Activated T-cell treated with anti-CD3 and anti-CD28 coated beads, Interleukin-2, amount 50 U/mL, for 1 hour (primary cell): ENCODE measurements at regions not wholly inside any gene's neighbourhood (a gene's known extent, or its start where the extent isn't known, plus 50 kb on each side); places are given as distances from the start of the nearest gene placed in this dataset.
"Not testable (repeated sequence)": the region's sequence is repeated elsewhere in the genome, so short reads cannot be mapped to it uniquely, and the experiment has no call there.

ENCODE experiments used
- DNase-seq: peaks from one replicate; pipeline ENCODE4 v3.0.0-alpha.2; 2020

- not testable (repeated sequence) for DNase-seq
Observed at GRCh38 chr17:14518919-14519318, 218.0 kb downstream of the HS3ST3B1 start.

GRCh38 chr17:14514973-14515372 is 214.1 kb downstream of the HS3ST3B1 start:
- no peak for DNase-seq

DNA sequence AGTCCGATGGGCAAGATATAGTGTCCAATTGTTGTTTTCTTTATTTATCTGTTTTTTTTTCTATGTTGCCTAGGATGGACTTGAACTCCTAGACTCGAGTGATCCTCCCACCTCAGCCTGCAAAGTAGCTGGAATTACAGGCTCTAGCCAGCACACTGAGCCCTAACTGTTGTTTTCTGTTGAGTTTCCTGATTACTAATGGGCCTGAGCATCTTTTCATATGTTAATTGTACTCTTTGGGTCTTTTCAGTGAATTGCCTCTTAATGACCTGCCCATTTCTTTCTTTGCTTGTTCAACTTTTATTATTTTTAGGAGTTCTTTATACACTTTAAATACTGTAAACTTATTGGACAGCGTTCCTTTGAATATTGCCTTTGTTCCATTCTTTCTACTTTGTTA is 213.0 kb downstream of the HS3ST3B1 start:
- DNase-seq = no peak

GRCh38 chr17:14510136-14510535 is 209.3 kb downstream of the HS3ST3B1 start:
- no peak for DNase-seq

DNA sequence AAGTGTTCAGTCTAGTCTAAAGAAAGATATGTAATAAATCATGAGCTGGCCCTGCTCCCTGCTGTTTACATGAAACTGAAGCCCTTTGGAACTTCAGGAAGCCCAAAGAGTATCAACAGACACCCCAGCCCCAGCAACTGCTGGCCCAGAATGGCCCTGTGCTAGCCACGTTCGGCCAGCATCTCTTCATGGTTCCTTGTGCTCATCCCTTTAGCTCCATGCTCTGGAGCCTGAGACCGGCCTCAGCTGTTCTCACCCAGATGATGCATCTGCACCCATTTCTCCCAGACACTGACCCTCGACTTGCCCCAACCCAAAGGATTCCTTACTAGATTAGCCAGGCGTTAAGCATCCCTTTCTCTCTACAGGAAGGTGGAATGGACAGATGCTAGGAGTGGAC is 207.3 kb downstream of the HS3ST3B1 start:
- no peak for DNase-seq

DNA sequence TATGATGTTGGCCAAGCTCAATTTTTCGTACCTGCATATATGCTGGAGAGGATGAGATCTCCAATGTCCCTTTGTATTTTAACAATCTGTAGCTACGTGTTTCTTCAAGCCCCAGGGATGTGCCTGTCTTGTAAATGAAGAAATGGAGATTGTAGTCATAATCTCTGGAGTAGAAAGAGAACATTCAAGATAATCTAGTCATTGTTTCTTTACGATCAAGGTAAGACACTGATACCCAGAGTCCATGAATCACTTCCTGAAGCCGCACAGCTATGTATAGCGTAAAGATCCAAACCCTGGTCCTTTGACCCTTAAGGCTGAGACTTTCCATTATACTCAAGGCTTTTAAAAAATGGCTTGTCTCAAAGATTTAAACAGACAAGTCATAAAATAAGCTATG is 205.5 kb downstream of the HS3ST3B1 start:
- no peak for DNase-seq

DNA sequence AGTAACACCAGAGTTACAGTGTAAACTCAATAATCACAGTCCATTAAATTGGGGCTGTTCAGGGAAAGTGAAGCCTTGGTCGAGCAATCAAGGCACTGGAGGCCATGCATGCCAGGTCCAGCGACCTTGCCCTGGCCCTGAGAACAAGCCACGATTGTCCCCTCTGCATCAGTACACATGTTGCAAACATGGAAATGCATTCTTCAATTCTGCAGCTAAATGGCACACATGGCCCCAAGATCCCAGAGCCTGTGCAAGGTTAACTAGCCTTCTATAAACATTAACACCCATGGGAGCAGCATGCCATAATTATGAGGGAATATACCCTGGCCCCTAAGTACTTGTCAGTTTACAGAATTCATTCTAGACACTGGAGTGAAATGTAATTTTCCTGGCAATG is 204.7 kb downstream of the HS3ST3B1 start:
- DNase-seq = no peak

DNA sequence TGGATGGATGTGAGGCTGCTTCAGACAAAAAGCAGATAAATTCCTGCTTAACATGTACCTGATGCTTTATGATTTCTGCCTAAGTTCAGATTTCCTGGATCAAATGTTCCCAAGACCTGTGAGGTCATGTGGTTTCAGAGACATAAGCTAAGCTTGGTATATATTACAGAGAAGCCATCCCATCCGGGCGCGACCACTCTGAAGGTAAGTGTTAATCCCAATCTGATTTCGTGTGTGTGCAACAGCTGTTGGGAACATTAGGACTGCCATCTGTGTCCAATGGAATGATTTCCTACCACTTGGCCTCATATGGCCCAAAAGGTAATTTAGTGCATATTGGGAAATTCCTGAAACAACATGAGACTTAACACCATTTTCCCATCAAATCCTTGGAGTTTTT is 199.1 kb downstream of the HS3ST3B1 start:
- no peak for DNase-seq

DNA sequence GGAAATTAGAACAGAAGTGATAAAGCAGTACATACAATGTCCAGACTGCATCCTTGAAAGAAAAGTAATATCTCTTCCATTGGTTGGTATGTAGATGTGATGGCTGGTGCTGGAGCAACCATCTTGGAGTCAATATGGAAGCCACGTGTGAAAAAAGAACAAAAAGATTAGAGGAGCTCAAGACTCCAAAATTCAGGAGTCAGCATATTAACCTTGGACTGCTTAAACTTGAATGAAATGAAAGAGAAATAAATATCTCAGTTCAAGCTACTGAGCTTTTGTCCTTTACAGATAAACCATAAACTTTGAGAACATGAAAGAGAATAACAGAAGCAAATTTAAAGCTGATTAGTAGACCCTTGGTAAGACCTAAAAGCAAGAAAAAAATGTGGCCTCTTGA is 197.9 kb downstream of the HS3ST3B1 start:
- no peak for DNase-seq

DNA sequence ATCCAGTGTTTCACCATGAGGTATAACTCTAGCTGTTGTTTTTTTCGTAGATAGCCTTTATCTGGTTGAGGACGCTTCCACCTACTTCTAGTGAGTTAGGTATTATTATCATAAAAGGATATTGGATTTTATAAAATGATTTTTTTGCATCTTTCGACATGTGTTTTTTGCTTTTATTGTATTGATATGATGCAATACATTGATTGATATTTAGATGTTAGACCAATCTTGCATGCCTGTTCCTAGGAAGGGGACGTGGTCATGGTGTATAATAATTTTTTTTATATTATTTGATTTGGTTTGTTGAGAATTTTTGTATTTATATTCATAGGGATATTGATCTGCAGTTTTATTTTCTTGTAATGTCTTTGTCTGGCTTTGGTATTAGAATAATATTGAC is 193.3 kb downstream of the HS3ST3B1 start:
- DNase-seq = no peak

DNA sequence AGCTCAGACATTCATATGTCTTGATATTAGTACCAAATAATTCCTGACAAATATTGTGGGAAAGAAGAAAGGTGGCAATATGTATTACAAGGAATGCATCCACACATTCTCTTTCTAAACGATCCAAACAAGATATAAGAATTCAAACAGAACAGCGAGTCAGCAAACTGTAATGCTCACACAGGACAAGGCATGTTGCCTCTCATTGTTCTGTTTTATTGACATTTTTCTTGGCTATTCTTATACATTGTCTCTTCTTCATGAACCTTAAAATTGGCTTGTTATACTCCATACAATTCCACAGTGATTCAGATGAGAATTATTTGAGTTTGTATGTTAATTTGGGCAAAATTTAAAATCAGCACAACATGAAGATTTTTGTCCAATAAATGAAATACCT is 189.1 kb downstream of the HS3ST3B1 start:
- DNase-seq = no peak

- DNase-seq = no peak
Observed at GRCh38 chr17:14488958-14489550, 188.2 kb downstream of the HS3ST3B1 start.

DNA sequence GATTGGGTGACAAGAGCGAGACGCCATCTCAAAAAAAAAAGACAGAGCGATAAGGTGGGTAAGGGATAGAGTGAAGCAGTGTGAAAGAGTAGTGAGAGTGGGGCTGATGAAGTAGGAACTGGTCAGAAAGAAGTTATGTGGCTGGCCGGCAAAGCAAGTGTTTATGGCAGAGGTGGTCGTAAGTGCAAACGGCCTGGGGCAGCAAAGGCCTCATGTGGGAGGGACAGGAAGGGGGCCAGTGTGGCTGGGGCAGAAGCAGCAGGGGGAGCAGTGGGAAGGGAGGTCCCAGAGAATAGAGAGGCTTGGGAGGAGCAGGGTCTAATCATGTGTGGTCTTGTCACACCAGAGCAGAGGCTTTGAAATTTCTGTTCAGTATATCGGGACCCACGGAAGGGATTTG is 186.2 kb downstream of the HS3ST3B1 start:
- DNase-seq = no peak

GRCh38 chr17:14482715-14483114 is 181.8 kb downstream of the HS3ST3B1 start:
- DNase-seq = no peak

DNA sequence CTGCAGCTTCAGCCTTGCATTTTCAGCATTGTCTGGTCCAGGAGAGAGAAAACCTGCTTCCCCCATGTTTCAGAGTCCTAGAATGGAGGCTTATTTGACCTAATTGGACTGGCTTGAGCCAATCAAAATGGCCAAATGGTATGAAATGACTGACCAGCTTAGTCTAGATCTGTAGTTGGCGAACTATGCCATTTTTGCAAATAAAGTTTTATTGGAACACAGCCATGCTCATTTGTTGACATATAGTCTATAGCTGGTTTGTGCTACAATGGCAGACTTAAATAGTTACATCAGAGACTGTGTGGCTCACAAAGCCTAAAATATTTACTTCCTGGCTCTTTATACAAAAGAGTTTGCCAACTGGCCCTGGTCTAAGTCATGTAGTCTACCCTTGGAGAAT is 180.8 kb downstream of the HS3ST3B1 start:
- DNase-seq = no peak

GRCh38 chr17:14474591-14474990 is 173.7 kb downstream of the HS3ST3B1 start:
- DNase-seq = no peak

DNA sequence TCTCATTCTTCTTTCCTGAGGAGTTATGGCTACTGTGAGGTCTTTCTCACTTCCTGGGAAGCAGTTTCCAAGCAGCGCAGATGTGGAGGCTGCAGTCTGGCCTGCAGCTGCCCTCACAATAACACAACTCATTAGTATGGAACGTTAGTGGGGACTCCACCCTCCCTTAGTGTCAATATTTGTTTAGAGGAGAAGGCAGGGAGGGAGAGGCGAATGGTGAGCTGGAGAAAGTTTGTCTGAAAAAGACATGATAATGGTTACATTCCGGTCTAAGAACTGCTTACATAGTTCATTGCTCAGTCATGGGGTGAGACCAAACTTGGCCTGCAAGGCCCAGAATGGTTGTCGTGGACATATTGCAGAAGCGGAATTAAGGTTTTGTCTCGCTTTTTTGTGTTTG is 170.2 kb downstream of the HS3ST3B1 start:
- no peak for DNase-seq

- no peak for DNase-seq
Observed at GRCh38 chr17:14470417-14470816, 169.5 kb downstream of the HS3ST3B1 start.

DNA sequence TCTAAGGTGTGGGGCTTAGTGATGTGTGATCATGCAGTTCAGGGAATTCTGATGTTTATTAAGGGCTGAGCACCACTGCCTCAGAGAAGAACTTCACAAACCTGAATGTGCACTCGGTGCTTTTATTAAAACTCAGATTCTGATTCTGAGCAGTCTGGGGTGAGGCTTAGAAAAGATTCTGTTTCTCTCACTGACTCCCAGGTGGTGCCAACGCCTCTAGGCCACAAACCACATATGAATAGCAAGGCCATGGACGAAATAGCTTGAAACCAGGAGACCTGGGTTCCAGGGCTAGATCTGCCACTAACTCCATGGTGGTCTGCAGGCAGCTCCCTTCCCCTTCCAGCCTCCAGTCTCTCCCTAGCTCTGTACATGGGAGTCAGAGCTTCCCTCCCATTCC is 169.1 kb downstream of the HS3ST3B1 start:
- DNase-seq = no peak

GRCh38 chr17:14468858-14469257 is 168.0 kb downstream of the HS3ST3B1 start:
- no peak for DNase-seq

DNA sequence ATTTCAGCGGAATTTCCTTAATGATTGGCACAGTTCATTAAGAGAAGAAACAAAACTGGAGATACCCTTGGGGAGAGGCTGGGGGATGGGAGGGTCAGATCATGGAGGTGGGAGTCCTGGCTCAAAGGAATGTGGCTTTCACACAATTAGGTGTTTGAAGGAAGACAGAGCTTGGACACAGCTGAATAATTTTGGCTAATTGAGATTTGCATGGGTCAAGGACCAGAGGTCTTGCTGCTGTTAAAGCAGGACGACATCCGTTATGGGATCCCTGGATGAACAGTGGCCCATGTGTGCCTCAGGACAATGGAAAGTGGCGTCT is 160.3 kb downstream of the HS3ST3B1 start:
- no peak for DNase-seq

GRCh38 chr17:14460516-14461226 is 159.8 kb downstream of the HS3ST3B1 start:
- DNase-seq = no peak

GRCh38 chr17:14459955-14460354 is 159.1 kb downstream of the HS3ST3B1 start:
- no peak for DNase-seq

DNA sequence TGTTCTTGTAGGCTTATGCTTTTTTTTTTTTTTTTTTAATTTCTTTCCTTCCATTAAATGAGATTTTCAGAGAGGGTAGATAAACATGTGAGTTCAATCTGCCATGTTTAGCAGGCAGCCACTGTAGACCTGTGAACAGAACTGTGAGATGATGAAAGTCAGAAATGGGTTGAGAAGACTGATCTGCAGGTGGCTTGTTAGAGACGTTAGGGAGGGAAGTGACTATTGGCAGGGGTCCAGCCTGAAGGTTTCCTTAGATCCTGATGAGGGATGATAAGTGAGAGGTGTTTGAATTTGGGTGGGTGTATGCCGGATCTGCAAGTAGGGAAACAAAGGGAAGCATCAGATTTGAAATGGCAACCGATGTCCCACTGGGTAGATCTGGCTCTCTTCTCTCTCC is 157.8 kb downstream of the HS3ST3B1 start:
- DNase-seq = no peak

DNA sequence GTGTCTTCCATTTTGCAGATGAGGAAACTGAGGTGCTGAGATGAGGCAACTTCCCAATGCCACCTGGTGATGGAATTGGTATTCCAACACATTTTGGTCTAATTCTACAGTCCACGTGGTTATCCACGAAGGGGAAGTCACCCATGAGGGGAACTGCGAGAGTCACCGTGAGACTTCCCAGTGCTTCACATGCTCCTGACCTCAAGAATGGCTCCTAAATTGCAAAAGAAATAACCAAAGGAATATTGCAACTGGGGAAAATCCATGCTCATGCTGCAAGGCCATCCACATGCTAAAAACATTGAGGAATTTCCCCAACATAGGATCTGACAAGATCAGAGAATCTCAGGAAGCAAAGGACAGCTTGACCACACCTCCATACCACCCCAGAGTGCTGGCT is 153.9 kb downstream of the HS3ST3B1 start:
- no peak for DNase-seq
